ENCODE measurements at regions not wholly inside any gene's neighbourhood (a gene's known extent, or its start where the extent isn't known, plus 50 kb on each side); places are given as distances from the start of the nearest gene placed in this dataset.
"Not testable (repeated sequence)": the region's sequence is repeated elsewhere in the genome, so short reads cannot be mapped to it uniquely, and the experiment has no call there.

GRCh38 chr3:8424281-8424680 is 77.3 kb upstream of the LMCD1 start:
- DNase-seq (ENCODE audit: low read depth): no peak

GRCh38 chr3:8436661-8437287 is 64.8 kb upstream of the LMCD1 start:
- no peak for DNase-seq (ENCODE audit: low read depth)

DNA sequence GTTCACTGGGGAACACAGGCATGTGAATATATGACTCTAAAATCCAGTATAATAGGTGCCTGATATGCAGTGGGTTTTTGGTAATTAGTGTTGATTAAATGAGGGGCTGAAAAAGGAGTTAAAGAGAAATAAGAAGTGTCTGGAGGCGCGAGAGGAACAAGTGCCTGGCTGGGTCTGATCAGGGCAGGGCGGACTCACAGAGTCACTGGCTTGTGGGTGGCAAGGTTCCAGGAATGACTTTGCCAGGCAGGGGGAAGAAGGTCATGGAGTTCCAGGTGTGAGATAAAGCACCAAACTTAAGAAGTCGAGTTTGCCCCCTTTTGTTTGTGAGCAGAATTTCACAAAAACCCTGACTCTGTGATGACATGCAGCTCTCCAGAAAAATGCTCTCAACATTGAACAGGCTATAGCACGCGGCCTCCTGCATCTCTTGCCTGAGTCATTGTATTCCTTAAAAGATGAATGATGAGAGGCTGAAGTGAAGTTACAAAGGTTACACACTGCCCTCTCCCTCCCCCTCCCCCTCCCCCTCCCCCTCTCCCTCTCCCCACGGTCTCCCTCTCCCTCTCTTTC is 63.0 kb upstream of the LMCD1 start:
- DNase-seq (ENCODE audit: low read depth): no peak

- DNase-seq (ENCODE audit: low read depth): not testable (repeated sequence)
Observed at GRCh38 chr3:8440142-8440541, 61.5 kb upstream of the LMCD1 start.

DNA sequence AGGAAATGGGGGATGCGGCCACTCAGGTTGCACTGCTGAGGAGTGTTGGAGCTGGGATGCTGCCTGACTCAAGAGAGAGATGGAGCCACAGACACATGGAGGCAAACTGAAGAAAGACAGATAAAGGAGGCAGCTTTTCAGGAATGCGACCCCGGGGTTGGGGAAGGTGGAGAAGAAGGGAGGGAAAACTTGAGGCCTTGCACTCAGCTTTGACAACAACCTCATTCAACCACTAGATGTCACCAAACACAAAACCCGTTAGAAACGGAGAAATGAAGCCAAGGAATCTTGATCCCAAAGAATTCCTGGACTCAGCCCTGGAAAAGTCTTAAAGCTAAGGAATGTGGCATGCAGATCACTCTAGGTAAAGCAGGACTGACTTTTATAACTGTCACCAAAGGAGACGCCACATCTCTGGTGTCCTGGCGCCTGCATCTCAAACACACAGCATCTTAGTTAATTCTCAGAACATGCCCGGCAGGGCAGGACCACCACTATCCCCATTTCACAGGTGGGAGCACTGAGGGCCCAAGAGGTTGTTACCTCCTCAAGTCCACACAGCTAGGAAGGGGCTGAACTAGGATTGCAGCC is 59.6 kb upstream of the LMCD1 start:
- peak; percentile 77 for DNase-seq (ENCODE audit: low read depth)

- peak; percentile 52 for DNase-seq (ENCODE audit: low read depth)
Observed at GRCh38 chr3:8442993-8443650, 58.5 kb upstream of the LMCD1 start.

- DNase-seq (ENCODE audit: low read depth): peak; percentile 100
Observed at GRCh38 chr3:8443829-8444791, 57.5 kb upstream of the LMCD1 start.

- DNase-seq (ENCODE audit: low read depth): no peak
Observed at GRCh38 chr3:8444883-8445282, 56.7 kb upstream of the LMCD1 start.

- DNase-seq (ENCODE audit: low read depth): peak; percentile 91
Observed at GRCh38 chr3:8445861-8446260, 55.8 kb upstream of the LMCD1 start.

DNA sequence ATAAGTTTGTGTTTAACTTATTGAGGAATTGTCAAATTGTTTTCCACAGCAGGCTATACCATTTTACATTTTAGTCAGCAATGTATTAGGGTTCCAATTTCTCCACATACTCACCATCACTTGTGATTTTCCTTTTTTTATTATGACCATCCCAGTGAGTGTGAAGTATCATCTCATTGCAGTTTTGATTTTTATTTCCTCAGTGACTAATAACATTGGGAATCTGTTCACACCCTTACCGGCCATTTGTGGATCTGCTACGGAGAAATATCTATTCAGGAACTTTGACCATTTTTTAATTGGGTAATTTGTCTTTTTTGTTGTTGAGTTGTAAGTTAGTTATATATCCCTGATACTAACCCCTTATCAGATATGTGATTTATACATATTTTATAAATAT is 54.8 kb upstream of the LMCD1 start:
- no peak for DNase-seq (ENCODE audit: low read depth)

DNA sequence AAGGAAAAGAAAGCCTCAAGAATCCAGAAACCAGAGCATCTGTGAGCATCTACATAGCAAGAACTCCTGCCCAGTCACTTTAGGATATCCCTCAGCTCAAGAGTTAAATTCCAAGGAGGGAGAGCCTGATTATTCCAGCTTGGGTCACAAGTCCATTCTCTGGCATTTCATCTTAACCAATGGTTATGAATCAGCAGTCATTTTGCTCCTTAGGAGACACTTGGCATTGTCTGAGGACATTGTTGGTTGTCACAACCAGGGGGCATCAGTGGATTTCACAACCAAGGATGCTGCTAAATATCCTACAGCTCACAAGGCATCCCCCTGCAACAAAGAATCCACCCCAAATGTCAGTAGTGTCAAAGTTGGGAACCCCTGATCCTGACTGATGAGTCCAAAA is 51.0 kb upstream of the LMCD1 start:
- DNase-seq (ENCODE audit: low read depth): no peak

- peak; percentile 65 for DNase-seq (ENCODE audit: low read depth)
Observed at GRCh38 chr3:8451696-8452095, 49.9 kb upstream of the LMCD1 start.
